K562 (cell line): ENCODE measurements at regions not wholly inside any gene's neighbourhood (a gene's known extent, or its start where the extent isn't known, plus 50 kb on each side); places are given as distances from the start of the nearest gene placed in this dataset.

Experiments used
- ATAC-seq: fragments of 200-7000 bp; cut with Tn5 transposase; 3 replicates; pipeline ENCODE4 v1.9.1; 2020; ENCODE audit warnings: moderate library complexity
- BruUV-seq: library from RNA; stranded (reverse); fragments of 400-500 nt; replicated peaks from 2 replicates; lab custom pipeline; 2021; lab: Mats Ljungman, UMichigan
- CTCF ChIA-PET: fragments of 300-600 bp; formaldehyde crosslinking; extraction: SDS; loops from one replicate; lab custom pipeline; 2021; ENCODE audit warnings: low intra/inter-chr PET ratio; lab: Yijun Ruan, JAX
- POLR2A ChIA-PET: fragments of 300-600, 350-650 bp; sonication (Branson Sonifier 250); formaldehyde crosslinking; extraction: SDS; loops from one replicate; lab custom pipeline; 2021; ENCODE audit warnings: antibody characterized with exemption, inconsistent platforms; lab: Yijun Ruan, JAX
- DNase-seq, 4 experiments: peaks; one replicate each; pipeline versions ENCODE4 v3.0.0 to v3.0.0-alpha.2; 2011 to 2018; ENCODE audit warnings: low spot score in 3 of 4, mixed read lengths in 3 of 4; ENCODE audit errors: extremely low read depth in 1 of 4
- FAIRE-seq: peaks from 2 replicates; lab custom pipeline; 2011; peaks lifted over from hg19 to GRCh38; lab: Jason Lieb, UNC
- H2AFZ ChIP-seq: 2 replicates; pipeline ENCODE4 v1.6.0; 2011; ENCODE audit warnings: low read depth, low read length, control low read depth, inconsistent platforms
- H3K27ac ChIP-seq: fragments of 200-600 bp; 3 replicates; pipeline ENCODE4 v1.8.0; 2011; ENCODE audit warnings: low read depth, mild to moderate bottlenecking, control low read depth, inconsistent platforms, low read length, moderate library complexity, mixed read lengths; ENCODE audit errors: extremely low read depth
- H3K27me3 ChIP-seq, 2 experiments: fragments of 300-600 bp in 1 of 2; 2 replicates in 1 of 2; 3 replicates in 1 of 2; pipeline versions ENCODE4 v1.6.0 to v1.8.0; 2011; ENCODE audit warnings: inconsistent platforms in 2 of 2, low read length in 2 of 2, mild to moderate bottlenecking in 1 of 2, mixed read lengths in 1 of 2, moderate library complexity in 1 of 2; ENCODE audit not compliant: control insufficient read depth in 2 of 2, insufficient read depth in 2 of 2
- H3K36me3 ChIP-seq: fragments of 300-600 bp; 3 replicates; pipeline ENCODE4 v1.8.0; 2011; ENCODE audit warnings: mild to moderate bottlenecking, low read length, inconsistent platforms; ENCODE audit not compliant: control insufficient read depth, insufficient read depth
- H3K4me1 ChIP-seq, 2 experiments: fragments of 200-600 bp in 1 of 2; replicated peaks in 1 of 2; 2 replicates in 1 of 2; 3 replicates in 1 of 2; pipeline versions ENCODE4 v1.5.1 to v1.8.0; 2011; ENCODE audit warnings: inconsistent platforms in 2 of 2, low read length in 2 of 2, mild to moderate bottlenecking in 1 of 2, mixed read lengths in 1 of 2, moderate library complexity in 1 of 2; ENCODE audit not compliant: control insufficient read depth in 2 of 2, insufficient read depth in 2 of 2
- H3K4me2 ChIP-seq: 2 replicates; pipeline ENCODE4 v1.6.1; 2011; ENCODE audit warnings: low read length, control low read depth, inconsistent platforms, mixed read lengths; ENCODE audit not compliant: insufficient read depth
- H3K4me3 ChIP-seq: fragments of 200-600 bp; sonication (generic), shearing (Covaris generic); 2 replicates; pipeline ENCODE4 v1.5.1; 2016; ENCODE audit warnings: control low read depth, inconsistent platforms
- H3K79me2 ChIP-seq: fragments of 200-600 bp; 3 replicates; pipeline ENCODE4 v1.8.0; 2011; ENCODE audit warnings: low read length, inconsistent platforms; ENCODE audit not compliant: control insufficient read depth, insufficient read depth
- H3K9ac ChIP-seq, 2 experiments: 2 replicates each; pipeline versions ENCODE4 v1.6.0 to v1.6.1; 2011; ENCODE audit warnings: low read depth in 2 of 2, low read length in 2 of 2, control low read depth in 1 of 2, inconsistent platforms in 1 of 2, mild to moderate bottlenecking in 1 of 2, mixed read lengths in 1 of 2; ENCODE audit not compliant: insufficient read depth in 1 of 2
- H3K9me1 ChIP-seq: one replicate; pipeline ENCODE4 v1.6.0; 2011; ENCODE audit warnings: inconsistent platforms, mild to moderate bottlenecking, low read length, moderate library complexity; ENCODE audit not compliant: control insufficient read depth, insufficient read depth
- H3K9me3 ChIP-seq: replicated peaks from 2 replicates; pipeline ENCODE4 v1.5.1; 2011; ENCODE audit warnings: low read depth, low read length, inconsistent platforms; ENCODE audit not compliant: control insufficient read depth, insufficient read depth
- H4K20me1 ChIP-seq: replicated peaks from 2 replicates; pipeline ENCODE4 v1.6.1; 2011; ENCODE audit warnings: low read length, inconsistent platforms, mixed read lengths; ENCODE audit not compliant: control insufficient read depth, insufficient read depth
- CAMTA2 ChIP-seq: fragments of 250-450 bp; sonication (Bioruptor Pico); conservative IDR thresholded peaks from 2 replicates; pipeline ENCODE4 v1.5.1; 2022
- ESRRB ChIP-seq: fragments of 250-450 bp; sonication (Bioruptor Pico); IDR thresholded peaks from 2 replicates; pipeline ENCODE4 v1.5.0; 2020; ENCODE audit warnings: mild to moderate bottlenecking, moderate library complexity, borderline replicate concordance
- ETV6 ChIP-seq, 3 experiments: fragments of 150-350 bp in 1 of 3; sonication (generic) in 1 of 3; formaldehyde crosslinking in 1 of 3; IDR thresholded peaks; 2 replicates each; pipeline versions ENCODE4 v1.6.1 to v1.8.0; 2014 to 2022; ENCODE audit warnings: borderline replicate concordance in 2 of 3, low read depth in 2 of 3, antibody characterized with exemption in 1 of 3, low read length in 1 of 3, mild to moderate bottlenecking in 1 of 3, missing genetic modification reagents in 1 of 3
- PHB2 ChIP-seq: fragments of 450-650 bp; IDR thresholded peaks from 2 replicates; pipeline ENCODE4 v1.6.1; 2017; ENCODE audit warnings: low read depth
- PTRF ChIP-seq: fragments of 450-650 bp; IDR thresholded peaks from 2 replicates; pipeline ENCODE4 v1.6.1; 2016; ENCODE audit warnings: mild to moderate bottlenecking, missing genetic modification characterization, missing compliant biosample characterization
- RCOR1 ChIP-seq, 2 experiments: IDR thresholded peaks; 2 replicates each; pipeline ENCODE4 v1.6.1; 2012; ENCODE audit warnings: low read depth in 2 of 2, low read length in 2 of 2, borderline replicate concordance in 1 of 2, improper control_type of control experiment in 1 of 2
- SETDB1 ChIP-seq: IDR thresholded peaks from one replicate; pipeline ENCODE4 v1.6.1; 2012; ENCODE audit warnings: low read length, control low read depth, inconsistent platforms
- ZNF431 ChIP-seq: sonication (generic); formaldehyde crosslinking; IDR thresholded peaks from 2 replicates; pipeline ENCODE4 v1.8.0; 2022; ENCODE audit warnings: mild to moderate bottlenecking, missing genetic modification reagents
- ZNF436 ChIP-seq: fragments of 250-450, 450-650 bp; sonication (Bioruptor Pico); formaldehyde crosslinking; IDR thresholded peaks from 2 replicates; pipeline ENCODE4 v1.7.0; 2020; ENCODE audit warnings: mild to moderate bottlenecking
- ZNF707 ChIP-seq: fragments of 250-450 bp; sonication (Bioruptor Pico); conservative IDR thresholded peaks from 2 replicates; pipeline ENCODE4 v1.8.0; 2022; ENCODE audit warnings: inconsistent platforms, mild to moderate bottlenecking, moderate library complexity
- WGBS: fragments of 100-300 bp; shearing (Covaris generic); methylation state at CpG from one replicate; pipeline ENCODE4 v1.1.6; 2016; ENCODE audit warnings: low coverage, mixed read lengths; ENCODE audit not compliant: insufficient coverage; ENCODE audit errors: missing lambda C conversion rate; 5-methylcytosine and 5-hydroxymethylcytosine counted together
- in situ Hi-C: fragments of 300-500 bp; cut with MboI; formaldehyde crosslinking; loops from 4 replicates; pipeline ENCODE4 v1.15.0; 2018; ENCODE audit warnings: inconsistent platforms, mixed read lengths
- intact Hi-C: fragments of 100-400 bp; cut with micrococcal nuclease; formaldehyde crosslinking; loops from 2 replicates; pipeline ENCODE4 v1.14.2; 2022
- TF ChIP-seq, protein P1 (sequence below): sonication (generic); formaldehyde crosslinking; IDR thresholded peaks from 2 replicates; pipeline ENCODE4 v1.8.1; 2023; ENCODE audit warnings: mild to moderate bottlenecking, missing genetic modification reagents
- TF ChIP-seq, protein P2 (sequence below): fragments of 450-650 bp; conservative IDR thresholded peaks from 2 replicates; pipeline ENCODE4 v1.6.1; 2016; ENCODE audit warnings: missing genetic modification characterization, low read depth, mild to moderate bottlenecking, missing compliant biosample characterization, moderate library complexity
- TF ChIP-seq, protein P3 (sequence below), 2 experiments: fragments of 450-650 bp; formaldehyde crosslinking in 1 of 2; IDR thresholded peaks; 2 replicates each; pipeline versions ENCODE4 v1.4.0 to v1.6.1; 2014 to 2020; ENCODE audit warnings: mild to moderate bottlenecking in 2 of 2, borderline replicate concordance in 1 of 2, low read depth in 1 of 2

DNA sequence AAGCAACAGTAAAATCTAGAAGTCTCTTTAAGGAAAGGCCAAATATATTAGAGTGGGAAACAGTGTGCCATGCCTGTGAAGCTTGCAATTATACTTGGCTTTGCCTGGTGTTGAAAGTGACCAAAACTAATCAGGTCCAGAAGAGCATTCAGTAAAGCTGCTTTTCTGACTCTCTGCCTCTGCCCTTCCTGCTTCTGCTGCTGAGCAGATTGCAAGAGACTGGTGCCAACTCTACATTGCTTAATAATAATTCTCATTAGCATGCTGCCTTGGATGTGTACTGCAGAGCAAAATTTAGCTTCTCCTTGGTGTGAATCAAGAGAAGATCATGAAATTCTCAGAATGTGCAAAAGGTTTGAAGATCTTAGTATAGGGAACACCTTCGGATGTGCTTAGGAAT is 120.4 kb upstream of the RFX3 start:
- POLR2A ChIA-PET, result interaction anchor here (0.7 kb wide), 1 partner anchor 9 kb away, joined by 3 read pairs; no protein-coding TSS in a partner anchor
- no peak for FAIRE-seq
- TF ChIP-seq, protein P1, sequence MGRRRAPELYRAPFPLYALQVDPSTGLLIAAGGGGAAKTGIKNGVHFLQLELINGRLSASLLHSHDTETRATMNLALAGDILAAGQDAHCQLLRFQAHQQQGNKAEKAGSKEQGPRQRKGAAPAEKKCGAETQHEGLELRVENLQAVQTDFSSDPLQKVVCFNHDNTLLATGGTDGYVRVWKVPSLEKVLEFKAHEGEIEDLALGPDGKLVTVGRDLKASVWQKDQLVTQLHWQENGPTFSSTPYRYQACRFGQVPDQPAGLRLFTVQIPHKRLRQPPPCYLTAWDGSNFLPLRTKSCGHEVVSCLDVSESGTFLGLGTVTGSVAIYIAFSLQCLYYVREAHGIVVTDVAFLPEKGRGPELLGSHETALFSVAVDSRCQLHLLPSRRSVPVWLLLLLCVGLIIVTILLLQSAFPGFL (CRISPR knock-in tag), result no peak
- TF ChIP-seq, protein P2, sequence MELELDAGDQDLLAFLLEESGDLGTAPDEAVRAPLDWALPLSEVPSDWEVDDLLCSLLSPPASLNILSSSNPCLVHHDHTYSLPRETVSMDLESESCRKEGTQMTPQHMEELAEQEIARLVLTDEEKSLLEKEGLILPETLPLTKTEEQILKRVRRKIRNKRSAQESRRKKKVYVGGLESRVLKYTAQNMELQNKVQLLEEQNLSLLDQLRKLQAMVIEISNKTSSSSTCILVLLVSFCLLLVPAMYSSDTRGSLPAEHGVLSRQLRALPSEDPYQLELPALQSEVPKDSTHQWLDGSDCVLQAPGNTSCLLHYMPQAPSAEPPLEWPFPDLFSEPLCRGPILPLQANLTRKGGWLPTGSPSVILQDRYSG, result no peak
- TF ChIP-seq ZNF436 (CRISPR knock-in tag), result no peak
- TF ChIP-seq SETDB1, result no peak
- TF ChIP-seq ZNF431, result no peak
- TF ChIP-seq PTRF (tag), result no peak
- TF ChIP-seq ESRRB, result no peak
- no peak for TF ChIP-seq CAMTA2 (CRISPR knock-in tag)
- no peak for TF ChIP-seq PHB2
- TF ChIP-seq, protein P3, sequence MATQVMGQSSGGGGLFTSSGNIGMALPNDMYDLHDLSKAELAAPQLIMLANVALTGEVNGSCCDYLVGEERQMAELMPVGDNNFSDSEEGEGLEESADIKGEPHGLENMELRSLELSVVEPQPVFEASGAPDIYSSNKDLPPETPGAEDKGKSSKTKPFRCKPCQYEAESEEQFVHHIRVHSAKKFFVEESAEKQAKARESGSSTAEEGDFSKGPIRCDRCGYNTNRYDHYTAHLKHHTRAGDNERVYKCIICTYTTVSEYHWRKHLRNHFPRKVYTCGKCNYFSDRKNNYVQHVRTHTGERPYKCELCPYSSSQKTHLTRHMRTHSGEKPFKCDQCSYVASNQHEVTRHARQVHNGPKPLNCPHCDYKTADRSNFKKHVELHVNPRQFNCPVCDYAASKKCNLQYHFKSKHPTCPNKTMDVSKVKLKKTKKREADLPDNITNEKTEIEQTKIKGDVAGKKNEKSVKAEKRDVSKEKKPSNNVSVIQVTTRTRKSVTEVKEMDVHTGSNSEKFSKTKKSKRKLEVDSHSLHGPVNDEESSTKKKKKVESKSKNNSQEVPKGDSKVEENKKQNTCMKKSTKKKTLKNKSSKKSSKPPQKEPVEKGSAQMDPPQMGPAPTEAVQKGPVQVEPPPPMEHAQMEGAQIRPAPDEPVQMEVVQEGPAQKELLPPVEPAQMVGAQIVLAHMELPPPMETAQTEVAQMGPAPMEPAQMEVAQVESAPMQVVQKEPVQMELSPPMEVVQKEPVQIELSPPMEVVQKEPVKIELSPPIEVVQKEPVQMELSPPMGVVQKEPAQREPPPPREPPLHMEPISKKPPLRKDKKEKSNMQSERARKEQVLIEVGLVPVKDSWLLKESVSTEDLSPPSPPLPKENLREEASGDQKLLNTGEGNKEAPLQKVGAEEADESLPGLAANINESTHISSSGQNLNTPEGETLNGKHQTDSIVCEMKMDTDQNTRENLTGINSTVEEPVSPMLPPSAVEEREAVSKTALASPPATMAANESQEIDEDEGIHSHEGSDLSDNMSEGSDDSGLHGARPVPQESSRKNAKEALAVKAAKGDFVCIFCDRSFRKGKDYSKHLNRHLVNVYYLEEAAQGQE (IDR thresholded peaks at IDR 0.05; ENCODE audit: borderline replicate concordance), result no peak
- TF ChIP-seq, protein P3 (CRISPR knock-in tag; IDR thresholded peaks at IDR 0.05; ENCODE audit: low read depth), result no peak
- TF ChIP-seq ETV6 (IDR thresholded peaks at IDR 0.05; ENCODE audit: borderline replicate concordance in 1 of 2, low read depth in 2 of 2, low read length in 1 of 2), result no peak
- TF ChIP-seq ETV6 (CRISPR knock-in tag; IDR thresholded peaks at IDR 0.05; ENCODE audit: borderline replicate concordance), result no peak
- no peak for TF ChIP-seq RCOR1 (IDR thresholded peaks at IDR 0.05; ENCODE audit: borderline replicate concordance in 1 of 2, low read depth in 2 of 2, low read length in 2 of 2)
- TF ChIP-seq ZNF707 (CRISPR knock-in tag), result no peak

More for the DNA sequence above, 120.4 kb upstream of the RFX3 start:
- no peak overlapping the region for H3K4me2 ChIP-seq
- intact Hi-C loops (no loop called here), in situ Hi-C loops (no loop called here)
- H3K9me1 ChIP-seq, result no peaks in the 10 kb centered on the region
- H3K4me3 ChIP-seq, result no peak overlapping the region
- CTCF ChIA-PET, result no interaction called here
- ATAC-seq (no peak), DNase-seq (no peak)
- H3K79me2 ChIP-seq, result no peaks in the 10 kb centered on the region
- H3K9me3 ChIP-seq, result no peaks in the 10 kb centered on the region
- no TSS peak for BruUV-seq
- H4K20me1 ChIP-seq, result no peaks in the 10 kb centered on the region
- no peak overlapping the region for H3K27ac ChIP-seq
- no peaks in the 10 kb centered on the region for H3K4me1 ChIP-seq
- WGBS, result 0% methylated on average over 1 of the region's 1 CpG
- no peaks in the 10 kb centered on the region for H3K27me3 ChIP-seq
- no peak overlapping the region for H3K9ac ChIP-seq
- H2AFZ ChIP-seq, result no peak overlapping the region
- no peaks in the 10 kb centered on the region for H3K36me3 ChIP-seq
